HEK293 (cell line): ENCODE measurements at regions not wholly inside any gene's neighbourhood (a gene's known extent, or its start where the extent isn't known, plus 50 kb on each side); places are given as distances from the start of the nearest gene placed in this dataset.
A peak's percentile ranks its signal among the peaks of the same experiment; 100 is the strongest.

Experiments used
- CTCF ChIA-PET: fragments of 350-600 bp; formaldehyde crosslinking; extraction: SDS; loops from one replicate; lab custom pipeline; 2021; ENCODE audit warnings: antibody characterized with exemption; lab: Yijun Ruan, JAX
- POLR2A ChIA-PET: fragments of 300-600 bp; formaldehyde crosslinking; extraction: SDS; loops from one replicate; lab custom pipeline; 2020; ENCODE audit warnings: antibody characterized with exemption, inconsistent platforms; lab: Yijun Ruan, JAX
- H3K27ac ChIP-seq: fragments of 200-500 bp; sonication (Bioruptor generic); 2 replicates; pipeline ENCODE4 v1.5.1; 2014; ENCODE audit warnings: low read depth, low read length, control low read depth, inconsistent platforms; ENCODE audit errors: extremely low read depth
- H3K36me3 ChIP-seq, 2 experiments: fragments of 200-500 bp in 1 of 2; sonication (Bioruptor generic) in 1 of 2; 1 replicate in 1 of 2; 2 replicates in 1 of 2; pipeline ENCODE4 v1.5.1; 2014 to 2017; ENCODE audit warnings: inconsistent platforms in 2 of 2, low read length in 2 of 2; ENCODE audit not compliant: control insufficient read depth in 2 of 2, insufficient read depth in 1 of 2
- H3K4me1 ChIP-seq: fragments of 200-500 bp; sonication (Bioruptor generic); 2 replicates; pipeline ENCODE4 v1.5.1; 2014; ENCODE audit warnings: mild to moderate bottlenecking, low read length, inconsistent platforms; ENCODE audit not compliant: control insufficient read depth, insufficient read depth
- H3K4me3 ChIP-seq: 2 replicates; pipeline ENCODE4 v1.5.1; 2011; ENCODE audit warnings: low read depth, mild to moderate bottlenecking, control low read depth, low read length, moderate library complexity
- H3K9me3 ChIP-seq: fragments of 200-500 bp; sonication (Bioruptor generic); 2 replicates; pipeline ENCODE4 v1.5.1; 2014; ENCODE audit warnings: low read depth, low read length, inconsistent platforms; ENCODE audit not compliant: control insufficient read depth, insufficient read depth
- HOXD13 ChIP-seq: sonication (generic); formaldehyde crosslinking; IDR thresholded peaks from 2 replicates; pipeline ENCODE4 v1.8.0; 2022; ENCODE audit warnings: missing genetic modification reagents, borderline replicate concordance
- MEIS1 ChIP-seq: sonication (generic); formaldehyde crosslinking; IDR thresholded peaks from 2 replicates; pipeline ENCODE4 v1.8.1; 2022; ENCODE audit warnings: missing genetic modification reagents, mild to moderate bottlenecking, borderline replicate concordance
- OVOL3 ChIP-seq: fragments of 450-650 bp; formaldehyde crosslinking; IDR thresholded peaks from 2 replicates; pipeline ENCODE4 v1.5.1; 2016; ENCODE audit warnings: missing biosample characterization, missing genetic modification characterization
- PRDM1 ChIP-seq: fragments of 450-650 bp; formaldehyde crosslinking; IDR thresholded peaks from 2 replicates; pipeline ENCODE4; 2016; ENCODE audit warnings: missing biosample characterization, missing genetic modification characterization
- SCRT1 ChIP-seq: fragments of 450-650 bp; formaldehyde crosslinking; IDR thresholded peaks from 2 replicates; pipeline ENCODE4 v1.5.1; 2016; ENCODE audit warnings: missing biosample characterization, missing genetic modification characterization, borderline replicate concordance
- SCRT2 ChIP-seq: fragments of 450-650 bp; formaldehyde crosslinking; IDR thresholded peaks from 2 replicates; pipeline ENCODE4 v1.5.1; 2016; ENCODE audit warnings: missing biosample characterization, missing genetic modification characterization
- ZBTB44 ChIP-seq: fragments of 450-650 bp; IDR thresholded peaks from 2 replicates; pipeline ENCODE4 v1.5.1; 2018; ENCODE audit warnings: missing biosample characterization, mild to moderate bottlenecking, missing genetic modification characterization
- ZFHX2 ChIP-seq: fragments of 450-650 bp; formaldehyde crosslinking; conservative IDR thresholded peaks from 2 replicates; pipeline ENCODE4 v1.5.1; 2016; ENCODE audit warnings: missing biosample characterization, missing genetic modification characterization
- ZIC2 ChIP-seq: fragments of 450-650 bp; formaldehyde crosslinking; IDR thresholded peaks from 2 replicates; pipeline ENCODE4 v1.5.1; 2016; ENCODE audit warnings: missing biosample characterization, missing genetic modification characterization
- ZNF112 ChIP-seq: fragments of 450-650 bp; formaldehyde crosslinking; IDR thresholded peaks from 2 replicates; pipeline ENCODE4 v1.5.0; 2017; ENCODE audit warnings: missing biosample characterization, missing genetic modification characterization
- ZNF19 ChIP-seq: fragments of 450-650 bp; formaldehyde crosslinking; IDR thresholded peaks from 2 replicates; pipeline ENCODE4; 2016; ENCODE audit warnings: missing biosample characterization, missing genetic modification characterization, low read depth
- ZNF248 ChIP-seq: fragments of 450-650 bp; formaldehyde crosslinking; IDR thresholded peaks from 2 replicates; pipeline ENCODE4 v1.5.1; 2017; ENCODE audit warnings: missing biosample characterization, missing genetic modification characterization
- ZNF354C ChIP-seq: fragments of 450-650 bp; formaldehyde crosslinking; IDR thresholded peaks from 2 replicates; pipeline ENCODE4 v1.5.1; 2016; ENCODE audit warnings: missing biosample characterization, missing genetic modification characterization, low read depth, borderline replicate concordance
- ZNF366 ChIP-seq: fragments of 450-650 bp; formaldehyde crosslinking; conservative IDR thresholded peaks from 2 replicates; pipeline ENCODE4 v1.5.1; 2016; ENCODE audit warnings: missing biosample characterization, missing genetic modification characterization
- ZNF48 ChIP-seq: fragments of 450-650 bp; formaldehyde crosslinking; IDR thresholded peaks from 2 replicates; pipeline ENCODE4 v1.5.1; 2016; ENCODE audit warnings: missing biosample characterization, missing genetic modification characterization
- ZNF501 ChIP-seq: fragments of 450-650 bp; formaldehyde crosslinking; IDR thresholded peaks from 2 replicates; pipeline ENCODE4 v1.5.1; 2016; ENCODE audit warnings: missing biosample characterization, missing genetic modification characterization
- ZNF558 ChIP-seq: fragments of 450-650 bp; formaldehyde crosslinking; IDR thresholded peaks from 2 replicates; pipeline ENCODE4 v1.5.1; 2016; ENCODE audit warnings: missing biosample characterization, missing genetic modification characterization
- ZNF561 ChIP-seq: fragments of 450-650 bp; IDR thresholded peaks from 2 replicates; pipeline ENCODE4 v1.5.1; 2018; ENCODE audit warnings: missing biosample characterization, missing genetic modification characterization, borderline replicate concordance
- ZNF624 ChIP-seq: fragments of 450-650 bp; formaldehyde crosslinking; IDR thresholded peaks from 2 replicates; pipeline ENCODE4 v1.5.1; 2017; ENCODE audit warnings: missing biosample characterization, missing genetic modification characterization
- ZNF654 ChIP-seq: fragments of 450-650 bp; formaldehyde crosslinking; IDR thresholded peaks from 2 replicates; pipeline ENCODE4 v1.5.1; 2016; ENCODE audit warnings: low read depth, missing biosample characterization, missing genetic modification characterization
- ZNF707 ChIP-seq: fragments of 450-650 bp; formaldehyde crosslinking; IDR thresholded peaks from 2 replicates; pipeline ENCODE4 v1.5.1; 2016; ENCODE audit warnings: missing biosample characterization, missing genetic modification characterization

- no peaks in the 10 kb centered on the region for H3K9me3 ChIP-seq
- H3K4me1 ChIP-seq = no peaks in the 10 kb centered on the region
- no peak overlapping the region for H3K27ac ChIP-seq
- H3K36me3 ChIP-seq = no peaks in the 10 kb centered on the region
- TF ChIP-seq ZNF561 (tag by site-specific recombination) = no peak
- no peak for TF ChIP-seq ZNF501 (tag by site-specific recombination)
- TF ChIP-seq PRDM1 = no peak
- no peak for TF ChIP-seq ZNF707 (tag by site-specific recombination)
- no peak for TF ChIP-seq ZNF48
- TF ChIP-seq ZNF248 (tag by site-specific recombination) = no peak
- H3K4me3 ChIP-seq = no peak overlapping the region
- CTCF ChIA-PET = interaction anchor here (0.7 to 1.7 kb wide), 3 partner anchors 16 to 246 kb away, joined by 3 to 4 read pairs (median 3); no protein-coding TSS in a partner anchor
- POLR2A ChIA-PET = no interaction called here
Observed at GRCh38 chr7:113405296-113406056, 287.1 kb upstream of the SMIM30 start.

- ChIA-PET POLR2A (no interaction called here), CTCF (interaction anchor here (0.5 to 1.7 kb wide), 11 partner anchors 11 to 769 kb away, joined by 3 to 6 read pairs (median 4); no protein-coding TSS in a partner anchor)
- Histone ChIP-seq H3K9me3 (no peaks in the 10 kb centered on the region), H3K27ac (no peak overlapping the region), H3K36me3 (no peaks in the 10 kb centered on the region), H3K4me1 (no peaks in the 10 kb centered on the region), H3K4me3 (no peak overlapping the region)
- TF ChIP-seq ZNF654 (tag by site-specific recombination) (peak; percentile 11; the same call in 1 of the 2 replicates), HOXD13 (CRISPR knock-in tag) (no peak)
Observed at GRCh38 chr7:113404245-113404644, 285.9 kb upstream of the SMIM30 start.

DNA sequence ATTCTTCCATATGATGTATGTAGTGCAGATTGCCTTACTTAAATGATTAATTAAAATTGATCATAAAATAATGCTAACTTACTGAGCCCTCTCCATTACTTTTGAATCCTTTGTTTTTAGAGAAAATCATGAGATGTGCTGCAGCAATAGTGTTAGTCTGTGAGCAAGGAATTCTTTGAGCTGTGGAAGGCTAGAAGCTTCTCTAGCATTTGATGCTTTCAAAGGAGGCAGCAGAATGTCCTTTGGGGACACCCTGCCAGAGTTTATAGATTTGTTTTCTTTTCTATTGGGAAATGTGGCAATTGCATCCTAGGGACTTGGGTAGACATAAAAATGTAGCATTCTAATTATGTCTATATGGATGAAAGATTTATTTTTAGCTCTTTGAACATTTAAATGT is 284.1 kb upstream of the SMIM30 start:
- Histone ChIP-seq H3K9me3 (no peaks in the 10 kb centered on the region), H3K36me3 (no peaks in the 10 kb centered on the region), H3K27ac (no peak overlapping the region), H3K4me3 (no peak overlapping the region), H3K4me1 (no peaks in the 10 kb centered on the region)
- POLR2A ChIA-PET = interaction anchor here (0.6 kb wide), 1 partner anchor 289 kb away, joined by 4 read pairs; no protein-coding TSS in a partner anchor
- CTCF ChIA-PET = no interaction called here
- TF ChIP-seq ZNF366 (tag by site-specific recombination) (no peak), OVOL3 (tag by site-specific recombination) (no peak)

DNA sequence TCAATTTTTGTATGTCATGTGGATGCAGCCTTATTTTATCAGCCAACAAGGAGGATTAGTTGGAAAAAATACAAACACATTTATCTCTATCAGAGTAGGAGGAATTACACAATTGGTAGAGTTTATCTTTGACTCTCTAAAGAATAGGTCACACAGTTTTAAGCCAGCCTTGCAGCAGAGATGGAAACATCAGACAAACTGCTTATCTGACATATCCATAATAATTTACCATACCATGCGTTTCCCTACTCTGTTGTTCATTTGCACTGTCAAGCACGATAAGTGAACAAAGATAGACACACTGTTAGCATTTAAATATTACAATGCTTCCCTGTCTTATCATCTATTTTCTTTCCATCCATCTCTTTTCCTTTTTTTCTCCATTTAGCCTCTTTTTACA is 283.7 kb upstream of the SMIM30 start:
- Histone ChIP-seq H3K27ac (no peak overlapping the region), H3K9me3 (no peaks in the 10 kb centered on the region), H3K4me3 (no peak overlapping the region), H3K36me3 (no peaks in the 10 kb centered on the region), H3K4me1 (no peaks in the 10 kb centered on the region)
- POLR2A ChIA-PET = interaction anchor here (0.6 kb wide), 1 partner anchor 288 kb away, joined by 4 read pairs; no protein-coding TSS in a partner anchor
- no peak for TF ChIP-seq ZBTB44 (tag by site-specific recombination)
- CTCF ChIA-PET = no interaction called here

DNA sequence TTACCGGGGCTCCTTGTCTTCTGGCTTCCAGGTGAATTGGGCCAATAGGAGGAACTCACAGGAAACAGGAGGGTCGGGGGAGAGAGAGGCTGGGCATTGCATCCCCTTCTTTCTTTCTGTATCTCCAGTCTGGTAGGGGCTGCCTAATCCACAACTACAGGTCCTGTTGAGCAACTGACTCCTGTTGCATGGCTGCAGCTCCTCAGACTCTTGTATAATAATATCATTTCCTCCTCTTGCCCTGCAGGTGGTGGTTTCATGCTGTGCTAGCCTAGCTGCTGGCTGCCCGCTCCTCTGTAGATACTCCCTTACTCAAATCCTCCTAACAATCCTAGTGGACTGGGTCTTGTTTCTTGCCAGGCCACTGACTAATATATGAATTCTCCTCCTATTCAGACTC is 276.5 kb upstream of the SMIM30 start:
- H3K4me3 ChIP-seq = no peak overlapping the region
- H3K36me3 ChIP-seq = no peaks in the 10 kb centered on the region
- TF ChIP-seq ZFHX2 (tag by site-specific recombination) (no peak), ZNF624 (no peak), SCRT2 (tag by site-specific recombination) (peak; percentile 88), SCRT1 (tag by site-specific recombination) (0 out of 2 replicates have a peak, but pooled peaks have one; percentile 31), ZNF558 (tag by site-specific recombination) (no peak), ZIC2 (peak; percentile 42), ZNF354C (no peak), ZNF112 (tag by site-specific recombination) (no peak), ZNF19 (tag by site-specific recombination) (no peak), ZNF501 (tag by site-specific recombination) (no peak), MEIS1 (CRISPR knock-in tag) (no peak)
- CTCF ChIA-PET = interaction anchor here (0.8 kb wide), 1 partner anchor 23 kb away, joined by 3 read pairs; no protein-coding TSS in a partner anchor
- POLR2A ChIA-PET = no interaction called here
- H3K4me1 ChIP-seq = no peaks in the 10 kb centered on the region
- H3K27ac ChIP-seq = no peak overlapping the region
- no peaks in the 10 kb centered on the region for H3K9me3 ChIP-seq
